GM18951 (cell line): ENCODE measurements at regions not wholly inside any gene's neighbourhood (a gene's known extent, or its start where the extent isn't known, plus 50 kb on each side); places are given as distances from the start of the nearest gene placed in this dataset.

Source experiments
- POLR2A ChIP-seq: IDR thresholded peaks from 4 replicates; pipeline ENCODE4 v1.6.1; 2011; ENCODE audit warnings: mild to moderate bottlenecking; ENCODE audit not compliant: insufficient read length, insufficient read depth; ENCODE audit errors: extremely low read depth
- in situ Hi-C: fragments of 300-500 bp; cut with MboI; formaldehyde crosslinking; loops from one replicate; pipeline ENCODE4 v1.12.0; 2022; ENCODE audit warnings: low sequenced_read_pairs, mixed read lengths, inconsistent platforms; ENCODE audit not compliant: unreplicated experiment

DNA sequence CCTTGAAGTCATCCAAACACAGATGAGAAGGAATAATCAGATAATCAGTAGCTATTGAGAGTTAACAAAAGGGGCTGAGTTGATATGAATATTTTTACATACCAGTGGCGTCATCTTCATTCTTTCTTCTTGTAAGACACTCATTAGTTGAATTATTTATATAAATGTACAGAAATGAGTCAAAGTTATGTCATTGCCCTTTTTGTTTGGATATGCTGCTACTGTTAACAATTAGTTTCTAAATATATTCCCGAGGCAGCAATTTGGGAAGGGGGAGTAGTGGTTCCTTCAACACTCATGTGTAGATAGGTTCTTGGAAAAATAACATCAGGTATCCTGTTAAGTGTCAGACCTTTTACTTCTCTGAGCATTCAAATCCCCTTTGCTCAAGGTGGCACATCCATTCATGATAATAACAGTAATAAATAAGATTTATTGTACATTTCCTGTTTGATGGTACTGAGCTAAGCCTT, 436.6 kb downstream of the SPRY1 start:
- in situ Hi-C loops: no loop called here
- no peak for TF ChIP-seq POLR2A

DNA sequence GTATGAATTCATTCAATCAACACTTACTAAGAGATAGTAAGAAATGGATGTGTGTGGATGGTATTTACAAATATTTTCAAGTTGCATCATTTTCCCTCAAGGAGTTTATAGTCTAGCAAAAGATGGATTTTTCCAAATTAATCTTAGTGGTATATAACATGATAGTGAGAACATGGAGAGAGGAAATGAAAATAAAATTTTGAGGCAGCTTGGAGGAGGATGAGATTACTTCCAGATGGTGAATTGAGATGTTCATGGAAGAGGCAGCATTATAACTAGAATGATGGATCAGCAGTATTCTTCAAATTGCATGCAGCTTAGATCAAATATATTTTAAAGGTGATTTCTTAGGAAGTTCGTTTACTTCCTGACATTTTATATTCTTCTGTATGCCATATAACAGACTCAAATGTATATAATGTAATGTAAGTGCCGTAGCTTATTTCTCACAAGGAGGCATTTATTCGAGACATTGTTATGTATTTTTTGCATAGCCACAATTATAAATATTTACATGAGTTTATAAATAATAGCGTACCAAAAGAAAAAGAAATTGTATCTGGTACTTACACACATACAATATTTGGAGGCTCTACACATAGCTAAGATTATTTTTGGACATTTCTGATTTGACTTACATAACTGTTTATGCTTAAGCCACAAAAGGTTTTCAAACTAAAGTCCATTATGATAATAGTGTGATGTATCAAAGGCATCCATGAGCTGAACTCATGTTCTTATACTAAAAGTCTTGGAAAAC, 439.4 kb downstream of the SPRY1 start:
- TF ChIP-seq POLR2A: no peak
- in situ Hi-C loops: no loop called here

DNA sequence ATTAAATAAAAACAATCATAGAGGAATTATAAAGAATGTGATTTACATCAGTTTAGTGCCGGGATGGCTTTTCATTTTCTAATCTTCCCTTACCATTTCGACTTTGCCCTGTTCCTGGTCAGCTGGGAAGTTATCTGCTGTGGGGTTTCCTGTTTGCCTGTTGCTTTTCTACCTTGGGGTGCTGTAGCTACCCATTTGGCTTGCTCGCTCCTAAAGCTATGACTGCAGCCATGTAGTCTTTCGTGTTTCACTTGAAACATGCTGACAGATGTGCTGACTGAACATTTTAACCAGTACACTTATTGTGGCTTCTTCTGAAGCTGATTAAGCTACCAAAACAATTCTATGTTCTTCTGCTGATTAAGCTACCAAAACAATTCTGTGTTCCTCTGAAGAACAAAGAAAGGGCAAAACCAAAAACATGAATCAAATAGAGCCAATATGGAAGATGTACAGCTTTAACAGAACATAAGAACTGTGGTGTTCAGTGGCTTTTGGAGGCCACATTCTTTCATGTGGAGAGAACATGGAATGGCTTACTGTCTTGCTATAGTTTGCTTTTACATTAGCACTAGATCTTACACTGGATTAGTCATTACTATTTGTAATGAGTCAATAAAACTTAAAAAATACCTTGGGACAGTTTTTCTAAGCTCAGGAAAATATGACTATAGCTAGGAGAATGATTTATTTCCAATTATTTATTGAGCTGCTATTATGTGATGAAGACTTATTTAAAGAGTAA, 440.4 kb downstream of the SPRY1 start:
- TF ChIP-seq POLR2A: no peak
- in situ Hi-C loops: no loop called here

DNA sequence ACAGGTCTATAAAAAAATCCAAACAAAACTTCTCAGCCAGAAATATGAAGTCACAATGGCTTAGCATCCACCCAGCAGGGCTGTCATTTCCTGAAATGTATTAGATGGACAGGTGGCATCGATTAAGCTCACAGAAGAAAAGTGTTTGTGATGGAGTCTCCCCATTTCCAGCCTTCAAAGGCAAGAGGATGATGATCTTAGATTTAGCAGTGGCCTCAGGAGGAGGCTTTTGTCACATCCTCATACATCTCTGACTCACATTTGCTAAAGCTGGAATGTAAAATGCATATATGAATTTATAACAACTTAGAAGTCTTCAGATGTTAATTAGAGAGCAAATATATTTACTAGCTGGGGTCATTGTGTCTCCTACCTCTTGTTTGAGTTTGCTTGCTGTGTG, 441.9 kb downstream of the SPRY1 start:
- TF ChIP-seq POLR2A: no peak
- in situ Hi-C loops: no loop called here

DNA sequence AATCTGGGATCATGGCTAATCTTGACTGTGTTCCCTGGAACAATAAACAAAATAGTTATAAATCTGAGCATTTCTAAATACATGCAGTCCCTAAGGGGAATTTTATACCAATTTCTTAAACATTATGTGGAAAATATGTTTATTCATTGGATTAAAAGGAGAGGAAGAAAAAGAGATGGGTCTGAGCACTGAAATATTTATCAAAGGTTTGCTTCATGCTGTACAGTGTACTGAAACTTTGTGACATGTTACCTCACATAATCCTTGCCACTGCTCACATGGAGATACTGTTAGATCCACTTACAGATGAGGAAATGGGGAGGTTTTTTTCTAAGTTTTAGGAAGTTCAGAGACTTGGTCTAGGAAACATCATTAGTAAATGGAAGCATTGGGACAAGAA, 443.6 kb downstream of the SPRY1 start:
- in situ Hi-C loops: no loop called here

DNA sequence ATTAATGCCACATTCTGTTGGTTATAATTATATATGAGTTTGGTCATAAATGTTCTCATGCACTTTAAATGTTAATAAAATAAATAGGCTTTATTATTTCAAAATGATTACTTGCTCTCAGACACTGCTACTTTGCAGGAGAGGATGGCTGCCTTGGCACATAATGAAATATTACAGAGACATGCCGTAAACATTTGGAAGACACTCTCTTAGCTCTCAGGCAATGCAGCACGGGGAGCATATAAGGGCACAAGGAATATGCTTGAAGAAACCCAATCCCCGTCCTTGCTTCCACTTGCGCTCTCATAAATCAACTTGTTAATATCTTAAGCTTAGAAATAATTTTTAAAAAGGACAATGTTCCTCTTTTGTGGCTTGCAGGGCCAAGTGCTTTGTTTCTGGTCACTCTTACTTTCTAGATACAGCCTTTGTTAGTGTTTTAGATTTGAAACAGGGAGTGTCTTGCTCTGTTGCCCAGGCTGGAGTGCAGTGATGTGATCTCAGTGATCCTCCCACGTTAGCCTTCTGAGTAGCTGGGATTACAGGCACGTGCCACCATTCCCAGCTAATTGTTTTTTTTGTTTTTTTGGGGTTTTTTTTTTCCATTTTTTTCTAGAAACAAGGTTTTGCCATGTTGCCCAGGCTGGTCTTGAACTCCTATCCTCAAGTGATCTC, 445.0 kb downstream of the SPRY1 start:
- in situ Hi-C loops: no loop called here

More for the DNA sequence above, 443.6 kb downstream of the SPRY1 start:
- TF ChIP-seq POLR2A: no peak

DNA sequence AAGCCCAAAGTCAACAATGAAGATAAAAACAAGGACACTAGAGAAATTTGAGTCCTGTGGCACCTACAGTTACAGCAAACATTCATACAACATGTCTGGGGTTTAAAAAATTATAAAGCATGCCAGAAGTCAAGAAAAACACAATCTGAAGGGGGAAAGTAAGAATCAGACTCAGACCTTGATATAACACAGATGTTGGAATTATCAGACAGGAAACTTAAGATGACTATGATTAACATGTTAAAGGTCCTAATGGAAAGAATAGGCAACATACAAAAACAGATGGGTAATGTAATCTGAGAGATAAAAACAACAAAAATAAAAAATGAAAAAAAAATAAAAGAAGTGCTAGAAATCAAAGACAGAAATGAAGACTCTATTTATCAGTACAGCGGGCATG, 446.5 kb downstream of the SPRY1 start:
- in situ Hi-C loops: no loop called here
- no peak for TF ChIP-seq POLR2A

More for the DNA sequence above, 445.0 kb downstream of the SPRY1 start:
- TF ChIP-seq POLR2A: no peak

DNA sequence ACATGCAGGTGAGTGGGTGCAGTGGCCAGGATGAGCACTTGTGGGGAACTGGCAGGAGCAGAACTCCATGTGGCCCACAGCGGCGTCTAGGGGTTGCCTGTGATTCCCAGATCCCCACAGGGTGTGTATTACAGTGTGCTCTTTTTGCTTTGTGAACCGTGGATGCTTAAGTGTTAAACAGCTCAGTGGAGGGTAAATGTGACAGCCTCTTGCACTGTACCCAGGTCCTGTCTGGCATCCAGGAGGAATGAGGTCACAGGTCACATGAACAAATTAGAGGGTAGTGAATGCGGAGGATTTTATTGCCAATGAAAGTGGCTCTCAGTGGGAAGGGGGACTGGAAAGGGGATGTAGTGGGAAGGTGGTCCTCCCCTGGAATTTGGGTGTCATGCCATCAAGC, 447.8 kb downstream of the SPRY1 start:
- in situ Hi-C loops: no loop called here
- no peak for TF ChIP-seq POLR2A

DNA sequence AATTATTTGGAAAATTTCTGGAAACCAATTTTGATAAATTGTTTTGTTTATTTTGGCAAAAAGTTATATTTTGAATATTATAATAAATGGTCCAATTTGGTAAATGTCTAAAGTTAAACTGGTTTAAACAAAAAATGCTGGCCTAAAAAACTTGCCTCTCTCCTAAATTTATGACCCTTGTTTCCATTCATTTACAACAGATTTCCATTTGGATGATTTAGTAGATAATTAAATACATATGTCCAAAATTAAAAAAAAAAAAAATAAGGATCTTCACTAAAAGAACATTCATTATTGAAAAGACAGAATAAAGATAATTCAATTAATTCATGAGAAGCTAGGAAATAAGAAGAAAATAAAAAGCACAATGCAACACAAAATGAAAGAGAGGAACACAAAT, 449.5 kb downstream of the SPRY1 start:
- in situ Hi-C loops: no loop called here
- TF ChIP-seq POLR2A: no peak

DNA sequence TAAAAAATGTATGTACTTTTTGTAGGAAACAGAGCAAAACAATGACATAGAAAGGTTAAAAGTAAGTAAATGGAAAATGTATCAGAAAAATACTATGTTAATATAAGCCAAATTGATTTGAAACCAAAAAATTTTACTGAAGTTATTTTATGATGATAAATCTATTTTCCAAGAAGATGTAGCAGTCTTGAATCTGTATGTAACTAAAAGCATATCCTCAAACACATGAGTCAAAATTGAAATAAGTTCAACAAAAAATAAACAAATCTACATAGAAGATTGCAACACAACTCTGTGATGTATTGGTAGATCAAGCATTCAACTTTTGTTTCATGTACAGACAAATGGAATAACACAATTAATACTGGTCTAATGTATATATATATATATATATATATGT, 450.0 kb downstream of the SPRY1 start:
- no peak for TF ChIP-seq POLR2A
- in situ Hi-C loops: no loop called here

DNA sequence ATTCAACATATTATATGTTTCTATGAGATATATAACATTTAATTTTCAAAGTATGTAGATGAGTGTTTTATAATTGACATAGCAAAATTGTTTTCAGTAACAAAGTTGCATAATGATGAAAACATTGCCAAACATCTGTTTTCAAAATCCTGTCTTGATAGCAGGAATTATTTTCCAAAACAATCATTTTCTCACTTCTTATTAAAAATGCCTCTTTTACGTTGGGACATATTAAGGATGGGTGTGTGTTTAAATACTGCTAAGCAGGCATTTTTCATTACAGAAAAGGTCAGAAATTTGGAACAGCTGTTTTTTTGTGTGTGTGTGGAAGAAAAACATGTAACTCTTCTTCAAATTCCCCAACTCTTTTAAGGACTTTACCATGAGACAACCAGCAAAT, 452.0 kb downstream of the SPRY1 start:
- in situ Hi-C loops: no loop called here
- TF ChIP-seq POLR2A: no peak

DNA sequence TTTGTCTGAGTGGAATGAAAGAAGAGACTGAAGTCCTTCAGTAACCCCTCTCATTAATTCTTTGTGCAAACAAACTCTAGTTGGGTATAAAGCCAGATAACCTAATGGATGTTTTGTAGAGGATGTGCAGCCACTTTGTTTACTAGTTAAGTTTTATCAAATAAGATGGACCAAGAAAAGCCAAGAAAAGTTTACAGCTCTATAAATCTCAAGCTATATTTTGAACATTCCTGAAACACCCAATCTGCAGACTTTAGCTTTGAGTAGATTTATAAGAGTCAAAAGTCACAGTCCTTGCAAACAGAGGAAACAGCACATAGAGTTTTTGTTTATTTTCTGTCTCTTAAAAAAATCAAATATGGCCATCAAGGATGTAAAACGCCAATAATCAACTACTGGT, 452.9 kb downstream of the SPRY1 start:
- no peak for TF ChIP-seq POLR2A
- in situ Hi-C loops: no loop called here

DNA sequence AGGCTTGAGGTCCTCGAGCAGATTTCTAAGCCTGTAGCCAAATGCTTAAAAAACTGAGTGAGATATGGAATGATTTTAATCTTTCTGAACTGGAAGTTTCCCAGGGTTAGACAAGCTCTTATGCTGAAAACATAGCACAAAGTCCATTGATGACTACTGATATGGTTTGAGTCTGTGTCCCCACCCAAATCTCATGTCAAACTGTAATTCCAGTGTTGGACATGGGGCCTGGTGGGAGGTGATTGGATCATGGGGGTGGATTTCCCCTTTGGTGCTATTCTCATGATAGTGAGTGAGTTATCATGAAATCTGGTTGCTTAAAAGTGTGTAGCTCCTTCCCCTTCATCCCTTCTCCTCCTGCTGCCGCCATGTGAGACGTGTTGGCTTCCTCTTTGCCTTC, 454.9 kb downstream of the SPRY1 start:
- TF ChIP-seq POLR2A: no peak
- in situ Hi-C loops: no loop called here
